Suprapubic skin (tissue), 4 donors: ENCODE measurements at regions not wholly inside any gene's neighbourhood (a gene's known extent, or its start where the extent isn't known, plus 50 kb on each side); places are given as distances from the start of the nearest gene placed in this dataset.

ENCODE experiments used
- CTCF ChIP-seq, 2 donors: fragments of 200-600 bp in 1 of 2; fragments of 450-650 bp in 1 of 2; sonication (generic) in 1 of 2; IDR thresholded peaks; one replicate each; pipeline ENCODE4 v1.5.1; 2016 to 2019; ENCODE audit warnings: antibody characterized with exemption in 2 of 2, mild to moderate bottlenecking in 1 of 2, moderate library complexity in 1 of 2
- EP300 ChIP-seq: sonication (generic); formaldehyde crosslinking; IDR thresholded peaks from one replicate; pipeline ENCODE4 v1.6.1; 2017; ENCODE audit warnings: antibody characterized with exemption
- POLR2A ChIP-seq, 2 donors: fragments of 450-650 bp; IDR thresholded peaks; one replicate each; pipeline ENCODE4 v1.6.1; 2017; ENCODE audit warnings: antibody characterized with exemption in 2 of 2, mild to moderate bottlenecking in 2 of 2, moderate library complexity in 2 of 2
- POLR2AphosphoS5 ChIP-seq, 3 donors: sonication (generic); formaldehyde crosslinking; IDR thresholded peaks; one replicate each; pipeline ENCODE4 v1.6.1; 2017; ENCODE audit warnings: antibody characterized with exemption in 3 of 3

GRCh38 chr2:223221139-223221835 is 169.3 kb downstream of the KCNE4 start:
- TF ChIP-seq CTCF (IDR thresholded peaks at IDR 0.05) (no peak), POLR2A (IDR thresholded peaks at IDR 0.05) (no peak), EP300 (no peak), POLR2AphosphoS5 (IDR thresholded peaks at IDR 0.05) (no peak)
